Calu3 (cell line): ENCODE measurements at regions not wholly inside any gene's neighbourhood (a gene's known extent, or its start where the extent isn't known, plus 50 kb on each side); places are given as distances from the start of the nearest gene placed in this dataset.

Experiments used
- BruUV-seq: library from RNA; stranded (reverse); fragments of 400-500 nt; replicated peaks from 2 replicates; lab custom pipeline; 2021; lab: Mats Ljungman, UMichigan
- CTCF ChIA-PET: fragments of 300-600 bp; sonication (Branson Sonifier 250); formaldehyde crosslinking; loops from one replicate; lab custom pipeline; 2022; ENCODE audit warnings: antibody characterized with exemption; lab: Charles Lee
- DNase-seq: peaks from one replicate; pipeline ENCODE4 v3.0.0; 2022
- H3K27ac Mint-ChIP-seq: one replicate; pipeline ENCODE4 v1.8.0; 2022; ENCODE audit warnings: mixed read lengths; ENCODE audit not compliant: unreplicated experiment
- H3K27me3 Mint-ChIP-seq: one replicate; pipeline ENCODE4 v1.8.0; 2022; ENCODE audit warnings: mixed read lengths; ENCODE audit not compliant: unreplicated experiment
- H3K36me3 Mint-ChIP-seq: one replicate; pipeline ENCODE4 v1.8.0; 2022; ENCODE audit warnings: mild to moderate bottlenecking, moderate library complexity, mixed read lengths; ENCODE audit not compliant: insufficient read depth, unreplicated experiment
- H3K4me1 Mint-ChIP-seq: one replicate; pipeline ENCODE4 v1.8.0; 2022; ENCODE audit warnings: mild to moderate bottlenecking, low read depth, mixed read lengths; ENCODE audit not compliant: unreplicated experiment
- H3K4me3 Mint-ChIP-seq: one replicate; pipeline ENCODE4 v1.8.0; 2022; ENCODE audit warnings: mild to moderate bottlenecking, low read depth, moderate library complexity, mixed read lengths; ENCODE audit not compliant: unreplicated experiment
- H3K9me3 Mint-ChIP-seq: one replicate; pipeline ENCODE4 v1.8.0; 2022; ENCODE audit warnings: low read depth, mixed read lengths; ENCODE audit not compliant: unreplicated experiment
- CTCF ChIP-seq: fragments of 200-600 bp; IDR thresholded peaks from one replicate; pipeline ENCODE4 v1.8.0; 2022; ENCODE audit warnings: antibody characterized with exemption; ENCODE audit not compliant: unreplicated experiment
- intact Hi-C: fragments of 100-400 bp; cut with micrococcal nuclease; formaldehyde crosslinking; loops from one replicate; pipeline ENCODE4 v1.10.0; 2022; ENCODE audit not compliant: unreplicated experiment

- no peaks in the 10 kb centered on the region for H3K4me1 Mint-ChIP-seq
- no TSS peak for BruUV-seq
- no peak overlapping the region for H3K4me3 Mint-ChIP-seq
- no peaks in the 10 kb centered on the region for H3K27me3 Mint-ChIP-seq
- TF ChIP-seq CTCF = no peak
- CTCF ChIA-PET = interaction anchor here (0.7 kb wide), 1 partner anchor 306 kb away, joined by 5 read pairs; no protein-coding TSS in a partner anchor
- H3K9me3 Mint-ChIP-seq = peaks cover 3% of the 10 kb centered on the region
- no peaks in the 10 kb centered on the region for H3K36me3 Mint-ChIP-seq
- intact Hi-C loops = no loop called here
- DNase-seq = no peak
- H3K27ac Mint-ChIP-seq = no peak overlapping the region
Measured at GRCh38 chr11:127338380-127339259, 338.1 kb upstream of the KIRREL3 start.

GRCh38 chr11:127334466-127334865, 333.9 kb upstream of the KIRREL3 start:
- H3K4me3 Mint-ChIP-seq = no peak overlapping the region
- H3K27ac Mint-ChIP-seq = no peak overlapping the region
- DNase-seq = no peak
- no TSS peak for BruUV-seq
- CTCF ChIA-PET = no interaction called here
- H3K4me1 Mint-ChIP-seq = no peaks in the 10 kb centered on the region
- intact Hi-C loops = no loop called here
- H3K27me3 Mint-ChIP-seq = no peaks in the 10 kb centered on the region
- no peak for TF ChIP-seq CTCF
- H3K9me3 Mint-ChIP-seq = peaks cover 10% of the 10 kb centered on the region
- H3K36me3 Mint-ChIP-seq = no peaks in the 10 kb centered on the region

- H3K4me1 Mint-ChIP-seq = no peaks in the 10 kb centered on the region
- CTCF ChIA-PET = no interaction called here
- H3K36me3 Mint-ChIP-seq = no peaks in the 10 kb centered on the region
- H3K9me3 Mint-ChIP-seq = peaks cover 12% of the 10 kb centered on the region
- no peak for TF ChIP-seq CTCF
- no peak overlapping the region for H3K27ac Mint-ChIP-seq
- no peaks in the 10 kb centered on the region for H3K27me3 Mint-ChIP-seq
- intact Hi-C loops = no loop called here
- BruUV-seq = no TSS peak
- no peak for DNase-seq
- H3K4me3 Mint-ChIP-seq = no peak overlapping the region
Measured at GRCh38 chr11:127332896-127333295, 332.3 kb upstream of the KIRREL3 start.

GRCh38 chr11:127330044-127330443, 329.5 kb upstream of the KIRREL3 start:
- no peak for TF ChIP-seq CTCF
- Mint-ChIP-seq H3K4me3 (no peak overlapping the region), H3K9me3 (peaks cover 12% of the 10 kb centered on the region), H3K27ac (no peak overlapping the region), H3K4me1 (no peaks in the 10 kb centered on the region), H3K27me3 (no peaks in the 10 kb centered on the region), H3K36me3 (no peaks in the 10 kb centered on the region)
- CTCF ChIA-PET = no interaction called here
- no TSS peak for BruUV-seq
- no peak for DNase-seq
- intact Hi-C loops = no loop called here
